Right forelimb (tissue), 1 donor: ENCODE measurements at regions not wholly inside any gene's neighbourhood (a gene's known extent, or its start where the extent isn't known, plus 50 kb on each side); places are given as distances from the start of the nearest gene placed in this dataset.

Experiments used
- DNase-seq: peaks from one replicate; pipeline ENCODE4 v3.0.0-alpha.2; 2018

GRCh38 chr22:49307870-49308269, 519.8 kb downstream of the BRD1 start:
- DNase-seq, result no peak

- peak; percentile 16 for DNase-seq
Observed at GRCh38 chr22:49307481-49307830, 520.2 kb downstream of the BRD1 start.

- DNase-seq, result peak; percentile 28
Observed at GRCh38 chr22:49306632-49307480, 520.8 kb downstream of the BRD1 start.

GRCh38 chr22:49305966-49306631, 521.6 kb downstream of the BRD1 start:
- DNase-seq, result peak; percentile 16

- DNase-seq, result peak; percentile 90
Observed at GRCh38 chr22:49305214-49305965, 522.3 kb downstream of the BRD1 start.

GRCh38 chr22:49303781-49304461, 523.8 kb downstream of the BRD1 start:
- peak; percentile 38 for DNase-seq

- DNase-seq, result peak; percentile 34
Observed at GRCh38 chr22:49303061-49303735, 524.5 kb downstream of the BRD1 start.

GRCh38 chr22:49302530-49302929, 525.1 kb downstream of the BRD1 start:
- DNase-seq, result no peak

GRCh38 chr22:49302150-49302460, 525.6 kb downstream of the BRD1 start:
- no peak for DNase-seq

GRCh38 chr22:49301398-49302149, 526.1 kb downstream of the BRD1 start:
- DNase-seq, result no peak

- DNase-seq, result no peak
Observed at GRCh38 chr22:49300951-49301397, 526.7 kb downstream of the BRD1 start.

- no peak for DNase-seq
Observed at GRCh38 chr22:49300241-49300640, 527.4 kb downstream of the BRD1 start.

GRCh38 chr22:49299821-49300231, 527.8 kb downstream of the BRD1 start:
- DNase-seq, result no peak

GRCh38 chr22:49298834-49299750, 528.6 kb downstream of the BRD1 start:
- DNase-seq, result no peak

GRCh38 chr22:49297871-49298721, 529.6 kb downstream of the BRD1 start:
- no peak for DNase-seq

- DNase-seq, result no peak
Observed at GRCh38 chr22:49297286-49297870, 530.3 kb downstream of the BRD1 start.

GRCh38 chr22:49296561-49296960, 531.1 kb downstream of the BRD1 start:
- no peak for DNase-seq

GRCh38 chr22:49295851-49296560, 531.7 kb downstream of the BRD1 start:
- no peak for DNase-seq

- no peak for DNase-seq
Observed at GRCh38 chr22:49295465-49295743, 532.3 kb downstream of the BRD1 start.
